ENCODE measurements at regions not wholly inside any gene's neighbourhood (a gene's known extent, or its start where the extent isn't known, plus 50 kb on each side); places are given as distances from the start of the nearest gene placed in this dataset.

GRCh38 chr6:137816133-137816579 is 50.9 kb upstream of the TNFAIP3 start:
- no peak for TF ChIP-seq CTCF (IDR thresholded peaks at IDR 0.05; ENCODE audit: low read length)
- no peak for TF ChIP-seq EZH2 (IDR thresholded peaks at IDR 0.05; ENCODE audit: borderline replicate concordance, low read length)

All from OCI-LY1 (cell line).